ENCODE measurements at regions not wholly inside any gene's neighbourhood (a gene's known extent, or its start where the extent isn't known, plus 50 kb on each side); places are given as distances from the start of the nearest gene placed in this dataset.

DNA sequence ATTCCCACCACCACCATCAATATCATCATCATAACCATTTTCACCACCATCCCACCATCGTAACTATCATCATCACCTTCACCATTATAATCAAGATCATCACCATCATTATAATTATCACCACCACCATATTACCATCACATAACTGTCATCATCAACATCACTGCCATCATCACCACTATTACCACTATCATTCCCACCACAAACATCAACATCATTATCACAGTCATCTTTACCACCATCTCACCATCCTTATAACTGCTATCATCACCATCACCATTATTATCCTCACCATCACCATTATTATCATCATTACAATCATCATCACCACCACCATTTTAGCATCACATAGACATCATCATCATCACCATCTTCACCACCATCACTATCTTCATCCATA is 167.1 kb upstream of the ZMIZ1 start:
- DNase-seq: no peak

DNA sequence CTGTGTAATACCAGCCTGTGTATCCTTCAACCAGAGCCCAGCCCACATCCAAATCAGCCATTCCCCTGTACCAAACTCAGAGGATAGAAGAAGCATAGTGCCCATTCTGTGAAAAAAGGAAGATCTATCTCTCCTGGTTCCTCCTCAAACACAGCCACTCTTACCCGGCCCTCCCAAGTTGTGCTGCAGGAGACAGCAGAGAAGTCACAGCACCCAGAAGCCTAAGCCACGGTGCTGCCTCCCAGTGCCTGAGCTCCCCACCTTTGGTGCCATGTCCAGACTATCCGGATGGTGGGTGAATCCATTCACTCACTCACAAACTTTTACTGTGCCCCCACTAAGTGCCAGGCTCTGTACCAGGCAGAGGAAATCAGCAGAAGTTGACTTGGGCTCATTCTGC is 166.0 kb upstream of the ZMIZ1 start:
- DNase-seq: no peak

DNA sequence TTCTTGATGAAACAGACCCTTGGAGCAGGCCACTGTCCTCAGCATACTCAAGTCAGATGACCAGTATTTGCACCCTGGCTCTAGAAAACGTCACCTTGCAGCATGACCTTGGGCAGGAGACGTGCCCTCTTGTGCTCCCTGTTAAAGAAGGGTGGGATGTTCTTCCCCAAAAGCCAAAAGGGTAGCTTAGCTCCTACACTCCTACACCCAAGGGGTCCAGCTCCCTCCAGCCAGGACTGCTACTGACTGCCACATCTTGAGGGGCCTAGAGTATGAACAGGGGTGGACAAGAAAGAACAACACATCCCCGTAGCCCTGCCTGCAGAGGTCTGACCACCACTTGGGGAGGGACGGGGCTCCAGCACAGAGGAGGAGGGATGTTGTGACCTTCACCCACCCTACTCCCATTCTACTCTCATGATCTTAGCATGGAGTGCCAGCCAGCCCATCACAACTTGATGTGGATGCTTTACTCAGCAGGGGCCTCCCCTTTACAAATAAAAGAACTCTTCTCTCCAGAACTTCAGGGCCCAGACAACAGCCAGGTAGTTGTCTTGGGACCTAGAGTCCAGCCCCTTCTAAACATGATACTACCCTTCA is 165.3 kb upstream of the ZMIZ1 start:
- DNase-seq: no peak

DNA sequence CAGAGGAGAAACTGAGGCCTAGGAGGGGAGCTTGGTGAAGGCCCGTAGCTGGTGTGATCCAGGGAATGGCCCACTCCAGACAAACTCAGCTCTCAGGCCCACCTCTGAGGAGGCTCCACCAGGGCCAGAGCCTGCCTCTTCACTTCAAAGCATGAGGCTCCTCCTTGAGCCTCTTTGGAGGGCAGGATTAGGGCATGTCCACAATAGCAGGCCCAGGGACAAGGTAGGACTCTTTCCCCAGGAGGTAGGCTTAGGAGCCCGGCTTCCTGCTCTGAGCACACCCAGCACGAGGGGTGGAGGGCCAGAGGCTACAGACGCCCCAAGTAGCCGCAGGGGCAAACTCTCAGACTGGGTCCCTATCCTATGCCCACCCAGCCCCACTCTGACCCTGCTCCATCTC is 164.6 kb upstream of the ZMIZ1 start:
- DNase-seq: no peak

DNA sequence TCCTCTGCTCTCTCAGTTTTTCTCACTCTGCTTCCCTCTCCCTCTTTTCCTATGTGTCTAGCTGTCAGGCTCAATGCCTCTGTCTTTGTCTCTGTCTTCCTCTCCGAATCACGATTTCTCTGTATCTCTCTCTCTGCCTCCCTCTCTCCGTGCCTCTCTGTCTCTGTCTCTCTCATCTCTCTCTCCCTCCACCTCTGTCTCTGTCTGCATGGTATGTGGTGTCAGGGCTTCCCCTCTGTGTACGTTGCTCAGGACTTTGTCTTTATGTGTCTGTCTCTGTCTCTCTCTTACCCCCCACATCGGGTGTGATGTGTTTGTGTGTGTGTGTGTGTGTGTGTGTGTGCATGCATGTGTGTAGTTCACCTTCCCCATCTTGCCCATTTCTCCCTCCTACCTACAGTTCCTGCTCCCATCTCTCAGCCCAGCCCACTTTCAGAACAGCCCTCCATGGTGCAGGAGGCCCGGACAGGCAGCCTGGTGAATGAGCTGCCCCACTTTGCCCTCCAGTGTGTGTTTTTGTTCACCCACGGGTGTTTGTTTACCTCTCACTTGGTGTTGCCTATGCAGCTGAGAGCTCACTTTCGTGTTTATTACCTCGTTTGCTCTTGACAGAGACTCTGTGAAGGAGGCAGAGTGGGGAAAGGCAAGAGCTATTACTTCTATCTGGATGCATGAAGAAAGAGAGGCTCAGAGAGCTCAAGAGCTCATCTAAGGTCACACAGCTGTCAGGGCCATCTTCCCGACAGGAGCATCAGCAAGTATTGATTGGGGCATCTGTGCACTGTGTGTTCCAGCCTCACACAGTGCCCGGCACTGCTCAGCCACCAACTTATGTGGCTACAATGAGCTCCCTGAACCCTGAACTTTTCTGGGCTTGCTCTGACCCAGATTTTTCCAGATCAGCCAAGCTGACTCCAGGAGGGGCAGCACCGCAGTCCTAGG is 163.5 kb upstream of the ZMIZ1 start:
- no peak for DNase-seq

DNA sequence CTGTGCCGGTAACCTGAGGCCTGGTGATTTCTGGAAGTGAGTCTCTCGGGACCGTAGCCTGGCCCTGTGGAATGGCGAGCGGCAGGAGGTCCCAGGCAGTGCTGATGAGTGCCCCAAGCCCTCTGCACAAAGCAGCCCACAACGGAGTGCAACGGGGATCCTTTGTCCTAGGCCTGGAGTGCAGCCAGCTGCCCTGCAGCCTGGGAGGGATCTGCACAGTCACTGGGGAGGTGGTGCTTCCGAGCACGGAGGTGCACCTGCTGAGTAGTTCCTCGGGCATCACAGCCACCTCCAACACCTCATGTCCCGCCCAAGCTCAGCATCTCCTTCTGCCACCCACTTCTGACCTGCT is 162.8 kb upstream of the ZMIZ1 start:
- peak; percentile 44 to 62 for DNase-seq

DNA sequence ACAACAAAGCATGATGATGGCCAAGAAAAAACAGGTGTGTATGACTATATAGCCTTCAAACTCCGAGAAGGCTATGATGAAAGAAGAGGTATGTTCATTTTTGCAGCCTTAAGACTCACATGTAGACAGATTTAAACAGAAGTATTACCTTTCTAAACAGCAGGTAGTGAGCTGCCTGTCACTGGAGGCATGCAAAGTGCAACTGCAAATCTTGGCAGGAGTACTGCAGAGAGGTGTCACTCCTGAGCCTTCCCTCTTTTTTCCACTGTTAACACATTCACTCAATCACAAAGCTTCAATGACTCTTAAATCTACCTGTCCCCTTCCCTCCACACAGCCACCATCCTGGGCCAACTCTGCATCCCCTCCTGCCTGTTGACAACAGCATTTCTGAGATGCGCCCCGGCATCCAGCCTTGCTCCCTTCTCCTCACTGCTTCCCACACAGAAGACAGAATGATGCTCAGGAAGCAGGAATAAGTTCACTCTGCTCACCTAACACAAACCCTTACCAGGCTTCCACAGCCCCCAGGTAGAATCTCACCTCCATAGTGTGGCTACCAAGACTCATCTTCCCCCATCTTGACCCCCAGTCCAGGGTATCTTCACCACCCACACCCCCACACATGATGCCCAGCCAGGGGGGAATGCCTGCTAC is 161.9 kb upstream of the ZMIZ1 start:
- DNase-seq: no peak

DNA sequence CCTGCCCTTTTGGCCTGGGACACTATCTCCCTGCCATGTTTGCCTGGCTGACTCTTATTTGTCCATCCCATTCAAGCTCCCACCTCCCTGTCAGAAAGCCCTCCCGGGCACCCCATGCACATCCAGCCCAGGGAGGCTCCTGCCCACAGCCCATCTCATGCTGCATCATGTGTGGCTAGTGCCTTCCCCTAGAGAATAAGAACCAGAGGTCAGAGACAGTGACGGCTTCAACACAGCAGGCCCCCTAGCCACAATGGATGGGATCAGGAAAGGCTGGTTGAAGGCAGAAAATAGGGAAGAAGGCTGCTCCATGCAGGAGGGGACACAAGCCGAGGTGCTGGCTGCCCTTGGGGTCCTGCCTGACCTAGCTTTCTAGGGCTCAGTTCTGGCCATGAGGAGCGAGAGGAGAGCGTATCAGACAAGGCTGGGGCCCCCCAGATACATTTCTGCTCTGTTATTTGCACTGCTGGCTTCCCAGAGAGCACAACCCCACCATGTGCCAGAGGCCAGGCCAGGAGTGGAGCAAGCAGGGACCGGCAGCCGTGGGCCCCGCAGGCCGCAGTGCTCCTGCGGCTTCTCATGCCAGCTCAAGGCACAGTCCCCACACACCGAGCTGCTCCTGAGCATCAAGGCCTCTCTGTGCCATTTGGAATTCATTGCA is 161.1 kb upstream of the ZMIZ1 start:
- DNase-seq: no peak

DNA sequence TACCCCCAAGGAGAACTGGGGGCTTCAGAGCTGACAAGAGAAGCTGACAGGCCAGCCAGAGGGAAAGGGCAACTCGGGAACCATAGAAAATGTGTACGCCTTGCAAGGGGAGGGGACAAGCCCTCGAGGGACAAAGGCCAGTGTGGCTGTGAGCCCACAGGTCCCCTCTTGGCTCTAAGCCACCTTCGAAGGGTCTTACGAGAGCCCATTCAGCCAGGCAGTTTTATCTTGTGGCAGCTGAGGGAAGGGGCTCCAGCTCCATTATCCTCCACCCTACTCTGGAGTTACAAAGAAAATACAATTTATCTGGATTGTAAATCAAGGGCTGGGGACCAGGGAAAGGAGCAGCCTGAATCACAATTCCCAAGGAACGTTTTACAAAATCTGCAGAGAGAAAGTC is 159.5 kb upstream of the ZMIZ1 start:
- no peak for DNase-seq

DNA sequence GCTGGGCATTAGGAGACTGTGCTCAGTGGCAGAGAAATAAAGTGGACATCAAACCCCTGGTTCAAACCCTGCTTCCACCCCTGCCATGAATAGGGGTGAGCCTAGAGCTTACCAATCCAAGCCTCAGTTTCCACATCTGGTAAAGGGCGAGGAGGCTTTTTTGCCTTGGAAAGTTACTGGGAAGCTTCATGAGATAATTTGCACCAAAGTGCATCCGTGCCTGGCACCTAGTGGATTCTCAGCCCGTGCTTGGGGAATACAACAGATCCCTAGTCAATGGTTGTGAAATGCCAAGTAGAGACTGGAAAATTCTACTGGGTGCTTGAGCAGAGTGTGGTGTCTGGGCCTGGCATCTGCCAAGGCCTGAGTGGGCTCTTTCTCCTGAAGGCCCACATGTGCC is 158.7 kb upstream of the ZMIZ1 start:
- DNase-seq: no peak

DNA sequence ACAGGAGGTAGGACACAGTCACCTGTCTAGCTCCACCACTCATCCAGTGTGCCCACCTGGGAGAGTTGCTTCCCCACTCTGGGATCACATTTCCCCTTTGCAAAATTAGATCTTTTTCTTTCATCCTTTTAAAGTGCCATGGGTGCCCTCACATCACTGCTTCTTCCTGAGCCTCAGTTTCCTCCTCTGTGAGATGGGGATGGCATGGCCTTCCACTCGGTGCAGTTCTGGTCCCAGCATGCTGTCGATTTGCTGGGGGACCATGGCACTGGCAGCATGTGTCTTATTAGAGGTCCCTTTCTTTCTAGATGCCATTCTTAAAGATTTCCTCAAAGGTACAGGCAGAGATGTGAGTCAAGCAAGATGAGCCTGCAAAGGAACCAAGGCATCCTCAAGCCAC is 158.3 kb upstream of the ZMIZ1 start:
- no peak for DNase-seq

DNA sequence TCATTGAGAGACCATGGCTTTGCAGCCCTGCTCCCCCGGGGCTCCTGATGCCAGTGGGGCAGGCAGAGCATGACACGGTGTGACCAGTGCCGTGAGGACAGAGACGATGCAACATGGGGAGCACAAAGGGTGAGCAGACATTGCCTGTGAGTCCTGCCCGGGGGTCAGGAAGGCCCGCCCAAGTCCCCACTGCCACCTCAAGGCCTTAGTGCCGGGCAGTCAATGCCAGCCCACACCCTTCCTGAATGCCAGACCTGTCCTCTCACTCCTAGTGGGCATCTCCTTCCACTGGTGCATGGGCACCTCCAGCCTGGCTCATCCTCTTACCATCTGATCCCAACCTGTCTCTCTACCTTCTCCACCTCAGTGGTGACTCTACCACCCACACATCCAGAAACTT is 157.9 kb upstream of the ZMIZ1 start:
- no peak for DNase-seq

DNA sequence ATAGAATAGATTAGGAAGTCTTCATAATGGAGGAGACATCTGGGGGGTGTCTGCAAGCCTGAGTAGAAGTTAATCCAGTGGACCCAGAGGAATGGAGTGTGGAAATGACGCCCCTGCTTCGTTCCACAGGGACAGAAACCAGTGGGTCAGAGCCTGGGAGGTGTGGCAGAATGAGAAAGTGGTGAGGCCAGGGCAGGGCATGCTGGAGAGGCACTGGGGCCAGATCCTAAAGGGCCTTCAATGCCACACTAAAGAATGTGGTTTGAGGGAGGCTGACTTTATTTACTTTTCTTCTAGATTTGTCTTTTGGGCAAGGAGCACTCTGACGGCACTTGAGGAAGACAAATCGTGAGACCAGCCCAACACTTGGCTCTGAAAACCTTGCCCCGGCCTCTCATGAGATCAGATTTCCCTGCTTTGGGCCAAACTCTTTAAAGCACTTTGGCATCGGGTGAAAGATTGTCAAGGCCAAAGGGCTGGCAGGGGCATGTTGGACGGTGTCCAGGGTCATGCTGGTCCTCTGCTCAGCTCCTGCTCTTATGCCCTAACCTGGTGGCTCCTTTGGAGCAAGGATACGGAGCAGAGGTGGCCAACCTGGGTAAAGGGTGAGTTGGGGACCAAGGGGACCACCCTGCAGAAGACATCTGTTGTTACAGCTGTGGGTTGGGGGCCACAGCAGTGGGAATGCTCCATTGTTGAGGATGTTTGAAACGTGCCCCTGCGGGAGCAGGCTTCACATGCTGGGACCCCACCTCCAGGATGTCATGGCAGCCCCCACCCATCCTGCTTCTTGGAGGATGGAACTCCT is 157.0 kb upstream of the ZMIZ1 start:
- no peak for DNase-seq

DNA sequence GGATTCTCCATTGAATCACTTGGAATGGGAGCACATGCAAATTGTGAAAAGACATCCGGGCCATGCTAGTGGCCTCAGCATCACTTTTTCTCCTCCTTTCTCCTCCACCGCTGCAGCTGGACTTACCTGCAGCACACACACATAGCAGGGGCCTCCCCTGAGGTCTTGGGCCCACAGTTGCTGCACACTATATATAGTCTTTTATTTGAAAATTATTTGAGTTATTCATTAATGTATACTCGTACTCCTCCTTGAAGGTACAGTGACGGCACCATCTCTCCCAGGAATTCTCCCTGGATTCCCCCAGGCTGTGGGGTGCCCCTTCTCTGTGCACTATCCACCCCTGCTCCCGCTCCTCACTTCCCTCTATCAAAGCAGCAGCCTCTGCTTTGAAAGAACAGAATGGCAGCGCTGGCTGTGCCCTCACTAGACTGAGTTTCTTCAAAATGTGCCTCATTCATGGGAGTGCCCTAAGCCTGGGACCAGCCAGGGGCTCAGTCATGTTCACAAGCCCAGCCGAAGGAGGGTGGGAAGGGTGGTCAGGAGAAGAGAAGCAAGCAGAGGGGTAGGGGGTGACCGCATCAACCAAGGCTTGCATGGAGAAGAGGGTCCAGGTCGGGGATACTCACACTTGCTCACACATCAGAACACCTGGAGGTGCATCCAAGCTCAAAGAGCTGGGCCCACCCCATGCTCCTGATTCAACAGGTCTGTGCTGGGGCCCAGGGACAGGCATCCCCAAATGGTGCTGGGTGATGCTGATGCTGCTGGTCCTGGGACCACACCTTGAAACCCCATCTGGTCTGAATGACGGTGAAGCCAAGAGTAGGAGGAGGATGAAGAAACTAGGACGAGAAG is 156.2 kb upstream of the ZMIZ1 start:
- no peak for DNase-seq

DNA sequence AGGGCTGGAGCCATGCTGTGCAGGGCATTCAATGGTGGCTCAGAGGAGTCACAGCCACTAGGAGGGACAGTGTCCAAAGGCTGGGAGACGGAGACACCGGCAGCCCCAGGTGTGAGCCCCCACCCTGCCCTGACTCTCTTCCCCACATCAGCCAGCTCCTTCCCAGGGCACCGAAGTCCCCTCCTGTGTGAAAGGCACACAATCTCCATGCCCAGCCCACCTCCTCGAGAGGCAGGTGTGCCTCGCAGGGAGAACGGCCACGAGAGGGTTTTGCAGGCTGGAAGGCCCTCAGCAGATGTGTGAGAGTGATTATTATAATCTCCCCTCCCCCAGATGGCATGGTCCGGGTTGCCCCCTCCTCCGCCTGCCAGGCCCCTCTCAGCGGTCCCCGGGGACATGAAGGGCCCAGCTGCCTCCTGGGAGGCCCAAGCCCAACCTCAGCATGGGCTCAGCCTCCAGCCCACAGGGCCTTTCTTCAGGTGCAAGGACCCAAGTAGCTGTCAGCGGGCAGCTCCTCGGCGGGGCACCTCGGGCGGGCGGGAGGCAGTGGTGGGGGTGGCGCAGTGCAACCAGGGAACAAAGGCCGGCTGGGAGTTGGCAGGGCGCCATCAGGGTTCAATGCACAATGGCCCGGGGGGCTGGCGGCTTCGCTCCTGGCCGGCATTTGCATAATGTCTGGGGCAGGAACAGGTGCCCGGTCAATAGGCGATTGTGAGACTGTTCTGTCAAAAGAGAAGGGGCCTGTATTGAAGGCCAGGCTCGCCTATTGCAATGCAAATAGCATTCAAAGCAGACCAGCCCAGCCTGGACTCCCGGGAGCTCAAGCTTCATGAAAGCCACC is 155.3 kb upstream of the ZMIZ1 start:
- peak; percentile 20 to 21 for DNase-seq

DNA sequence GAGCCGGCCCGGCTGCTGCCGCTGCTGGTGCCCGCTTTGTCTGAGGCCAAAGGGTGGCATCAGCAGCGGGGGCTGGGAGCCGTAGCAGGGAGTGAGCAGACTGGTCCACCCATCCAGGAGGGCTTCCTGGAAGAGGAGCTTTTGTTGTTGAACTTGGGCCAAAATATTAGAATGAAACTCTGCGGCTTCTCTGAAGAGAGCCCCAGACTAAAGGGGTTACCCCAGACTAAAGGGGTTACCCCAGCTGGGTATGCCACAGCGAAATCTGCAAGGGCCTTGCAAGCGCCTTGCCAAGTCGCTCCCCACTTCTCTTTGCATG is 154.7 kb upstream of the ZMIZ1 start:
- no peak for DNase-seq

DNA sequence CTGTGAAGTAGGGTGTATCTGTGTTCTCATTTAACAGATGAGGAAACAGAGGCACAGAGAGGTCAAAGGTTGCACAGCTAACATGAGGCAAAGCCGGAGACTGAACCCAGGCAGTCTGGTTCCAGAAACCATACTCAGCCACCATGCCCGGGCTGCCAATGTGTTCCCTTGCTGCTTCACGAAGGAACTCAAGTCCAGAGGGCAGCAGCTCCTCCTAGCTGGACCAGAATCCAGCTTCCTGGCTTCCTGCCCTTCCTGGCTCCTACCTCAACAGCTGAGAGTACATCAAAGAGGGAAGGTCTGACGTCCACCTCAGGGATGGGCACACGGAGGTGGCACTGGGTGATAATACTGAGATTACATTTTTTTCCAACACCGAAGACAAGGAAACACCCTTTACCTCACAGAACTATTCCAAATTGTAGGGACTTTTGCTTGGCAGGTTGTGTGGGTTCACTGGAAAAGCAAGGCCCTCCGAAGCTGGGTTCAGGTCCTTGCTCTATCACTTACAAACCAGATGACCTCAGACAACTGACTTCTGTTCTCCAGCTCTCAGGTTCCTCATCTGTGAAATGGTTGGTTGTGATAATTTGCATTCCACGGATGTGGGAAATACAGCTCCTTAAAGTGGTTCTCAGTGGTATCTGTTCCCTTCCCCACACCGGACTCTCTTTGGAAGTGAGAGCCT is 154.1 kb upstream of the ZMIZ1 start:
- no peak for DNase-seq

DNA sequence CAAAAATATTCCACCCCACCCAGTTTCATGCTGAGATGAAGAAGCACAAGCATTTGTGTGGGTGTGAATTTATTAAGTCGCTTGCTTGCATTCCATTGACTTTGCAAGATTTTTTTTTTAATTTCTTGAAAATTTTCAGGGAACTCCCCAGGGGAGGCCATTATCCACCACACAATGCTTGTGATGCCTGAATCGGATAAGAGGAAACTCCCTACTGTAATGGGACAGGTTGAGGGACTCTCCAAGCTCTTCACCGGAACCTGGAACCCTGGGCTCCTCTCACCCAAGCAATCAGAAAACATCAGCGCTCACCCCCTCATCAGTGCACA is 153.6 kb upstream of the ZMIZ1 start:
- no peak for DNase-seq

DNA sequence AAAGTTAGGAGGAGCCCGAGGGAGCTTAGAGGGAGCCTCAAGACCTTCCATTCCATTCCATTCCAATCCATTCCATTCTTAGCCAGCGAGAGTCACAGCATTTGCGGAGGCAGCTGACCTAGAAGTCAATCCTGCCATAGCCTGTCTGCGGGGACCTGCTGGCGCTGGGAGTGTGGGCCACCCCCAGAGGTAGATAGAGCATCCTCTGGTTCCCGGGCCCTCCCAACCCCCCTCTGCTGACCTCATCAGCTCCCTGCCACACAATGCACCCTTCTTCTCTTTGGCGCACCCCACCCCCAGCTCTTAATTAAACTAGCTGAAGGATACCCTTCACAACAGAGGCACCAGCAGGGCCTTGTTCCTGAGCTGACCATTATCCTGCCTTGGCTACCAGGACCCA is 152.5 kb upstream of the ZMIZ1 start:
- no peak for DNase-seq

DNA sequence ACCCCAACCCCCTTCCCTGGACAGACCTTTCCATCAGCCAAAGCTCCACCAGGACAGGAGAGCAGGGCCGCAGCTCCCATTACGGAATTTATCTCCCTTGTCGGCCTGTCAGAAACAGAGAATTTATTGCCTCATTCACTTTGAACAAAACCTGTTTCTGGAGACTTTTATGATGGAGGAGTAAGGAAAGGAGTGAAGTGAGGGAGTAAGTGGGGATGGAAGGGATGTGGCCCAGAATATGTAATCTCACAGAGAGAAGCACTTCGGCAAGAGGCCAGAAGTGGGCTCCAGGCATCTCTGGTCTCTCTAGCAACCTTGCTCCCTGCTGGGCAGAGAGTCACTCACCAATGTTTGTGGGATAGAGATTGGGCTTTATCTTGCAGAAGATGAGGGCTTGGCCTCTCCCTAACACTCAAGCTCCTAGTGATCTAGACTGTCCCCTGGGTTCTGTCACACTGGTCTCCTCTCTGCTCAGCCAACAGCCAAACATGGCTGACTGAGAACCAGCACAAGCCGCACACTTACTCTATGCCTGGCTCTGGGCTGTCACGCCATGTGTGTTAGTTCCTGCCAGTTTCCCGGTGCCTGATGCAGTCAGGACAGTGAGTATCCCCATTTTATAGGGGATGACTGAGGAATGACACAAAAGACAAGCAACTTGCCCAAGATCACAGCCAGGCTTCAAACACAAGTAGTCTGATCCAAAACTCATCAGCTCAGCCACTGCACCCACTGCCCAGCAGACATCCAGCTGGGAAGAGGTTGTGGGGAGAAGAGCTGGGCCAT is 149.4 kb upstream of the ZMIZ1 start:
- no peak for DNase-seq

All from NCI-H2081 (cell line).